ENCODE measurements at regions not wholly inside any gene's neighbourhood (a gene's known extent, or its start where the extent isn't known, plus 50 kb on each side); places are given as distances from the start of the nearest gene placed in this dataset.

GRCh38 chr13:64314331-64314730, 2898.7 kb upstream of the PCDH20 start:
- Histone ChIP-seq H3K36me3 (no peaks in the 10 kb centered on the region), H3K9me3 (no peaks in the 10 kb centered on the region), H3K4me3 (ENCODE audit: low read depth, low read length) (no peak overlapping the region), H3K4me1 (no peaks in the 10 kb centered on the region), H3K27me3 (no peaks in the 10 kb centered on the region)
- no peak for DNase-seq
- TF ChIP-seq CTCF (IDR thresholded peaks at IDR 0.05; ENCODE audit: low read depth, low read length) = no peak

- no peak for TF ChIP-seq CTCF (IDR thresholded peaks at IDR 0.05; ENCODE audit: low read depth, low read length)
- no peaks in the 10 kb centered on the region for H3K27me3 ChIP-seq
Observed at GRCh38 chr13:64311948-64312347, 2896.3 kb upstream of the PCDH20 start.

DNA sequence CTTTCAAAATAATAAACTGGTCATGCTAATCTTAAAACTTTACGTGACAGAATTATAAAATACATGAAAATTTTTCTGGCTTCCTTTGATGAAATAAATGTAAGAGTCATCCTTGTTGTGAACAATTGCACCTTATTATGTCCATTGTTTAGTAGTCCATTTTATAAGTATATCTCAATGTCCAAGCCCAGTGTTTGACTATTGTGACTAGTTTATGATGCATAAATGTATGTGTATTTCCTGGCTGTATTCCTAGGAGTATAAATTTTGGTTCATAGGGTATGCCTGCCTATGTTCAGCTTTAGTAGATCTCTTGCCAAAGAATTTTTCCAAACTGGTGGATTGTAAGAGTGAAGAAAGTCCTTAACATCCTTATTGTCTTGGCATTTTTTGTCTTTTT, 2895.5 kb upstream of the PCDH20 start:
- DNase-seq = no peak
- no peak for TF ChIP-seq CTCF (IDR thresholded peaks at IDR 0.05; ENCODE audit: low read depth, low read length)
- Histone ChIP-seq H3K4me1 (no peaks in the 10 kb centered on the region), H3K4me3 (ENCODE audit: low read depth, low read length) (no peak overlapping the region), H3K36me3 (no peaks in the 10 kb centered on the region), H3K27me3 (no peaks in the 10 kb centered on the region), H3K9me3 (no peaks in the 10 kb centered on the region)

More at GRCh38 chr13:64311948-64312347, 2896.3 kb upstream of the PCDH20 start:
- Histone ChIP-seq H3K4me1 (no peaks in the 10 kb centered on the region), H3K36me3 (no peaks in the 10 kb centered on the region), H3K4me3 (ENCODE audit: low read depth, low read length) (no peak overlapping the region), H3K9me3 (no peaks in the 10 kb centered on the region)
- no peak for DNase-seq

- H3K27me3 ChIP-seq = no peaks in the 10 kb centered on the region
- no peak for DNase-seq
- TF ChIP-seq CTCF (IDR thresholded peaks at IDR 0.05; ENCODE audit: low read depth, low read length) = no peak
- H3K9me3 ChIP-seq = no peaks in the 10 kb centered on the region
- no peak overlapping the region for H3K4me3 ChIP-seq (ENCODE audit: low read depth, low read length)
- H3K4me1 ChIP-seq = no peaks in the 10 kb centered on the region
- no peaks in the 10 kb centered on the region for H3K36me3 ChIP-seq
Observed at GRCh38 chr13:64305246-64305645, 2889.6 kb upstream of the PCDH20 start.

DNA sequence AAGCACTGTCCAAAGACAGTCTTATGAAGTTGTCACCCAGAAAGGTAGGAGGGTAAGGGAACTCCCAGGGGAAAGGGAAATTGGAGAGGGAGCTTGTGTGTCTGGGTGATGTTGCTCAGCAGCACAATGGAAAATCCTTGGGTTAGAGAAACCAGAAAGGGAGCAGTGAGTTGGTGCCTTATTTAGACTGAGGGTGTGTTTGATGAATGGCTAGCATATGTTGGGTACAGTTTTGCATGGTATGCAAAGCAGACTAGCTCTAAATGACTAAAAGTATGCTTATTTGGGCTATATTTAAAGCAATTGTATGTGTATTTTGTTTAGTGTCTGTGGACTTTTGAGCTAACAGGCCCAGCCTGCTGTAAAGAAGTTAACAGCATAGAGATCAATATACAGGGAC, 2884.6 kb upstream of the PCDH20 start:
- Histone ChIP-seq H3K4me1 (no peaks in the 10 kb centered on the region; the same call in 1 of the 2 replicates), H3K27me3 (no peaks in the 10 kb centered on the region), H3K4me3 (ENCODE audit: low read depth, low read length) (no peak overlapping the region), H3K9me3 (no peaks in the 10 kb centered on the region), H3K36me3 (no peaks in the 10 kb centered on the region)
- DNase-seq = no peak
- TF ChIP-seq CTCF (IDR thresholded peaks at IDR 0.05; ENCODE audit: low read depth, low read length) = no peak

DNA sequence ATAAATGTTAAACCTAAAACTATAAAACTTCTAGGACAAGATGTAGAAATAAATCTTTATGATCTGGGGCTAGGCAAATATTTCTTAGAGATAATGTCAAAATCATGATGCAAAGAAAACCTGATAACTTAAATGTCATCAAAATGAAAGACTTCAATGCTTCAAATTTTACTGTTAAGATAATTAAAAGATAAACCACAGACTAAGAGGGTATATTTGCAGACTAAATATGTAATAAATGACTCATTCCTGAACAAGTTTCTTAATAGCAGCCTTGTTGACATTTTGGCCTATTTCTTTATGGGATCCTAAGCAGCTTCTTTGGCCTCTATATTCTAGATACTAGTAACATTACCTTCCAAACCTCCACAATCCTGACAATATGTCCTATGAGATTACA, 2878.3 kb upstream of the PCDH20 start:
- H3K27me3 ChIP-seq = no peaks in the 10 kb centered on the region
- no peaks in the 10 kb centered on the region for H3K36me3 ChIP-seq
- no peak for DNase-seq
- no peaks in the 10 kb centered on the region; the same call in 1 of the 2 replicates for H3K4me1 ChIP-seq
- no peaks in the 10 kb centered on the region for H3K9me3 ChIP-seq
- TF ChIP-seq CTCF (IDR thresholded peaks at IDR 0.05; ENCODE audit: low read depth, low read length) = no peak
- no peak overlapping the region for H3K4me3 ChIP-seq (ENCODE audit: low read depth, low read length)

All from BE2C (cell line).